ENCODE measurements at regions not wholly inside any gene's neighbourhood (a gene's known extent, or its start where the extent isn't known, plus 50 kb on each side); places are given as distances from the start of the nearest gene placed in this dataset.

DNA sequence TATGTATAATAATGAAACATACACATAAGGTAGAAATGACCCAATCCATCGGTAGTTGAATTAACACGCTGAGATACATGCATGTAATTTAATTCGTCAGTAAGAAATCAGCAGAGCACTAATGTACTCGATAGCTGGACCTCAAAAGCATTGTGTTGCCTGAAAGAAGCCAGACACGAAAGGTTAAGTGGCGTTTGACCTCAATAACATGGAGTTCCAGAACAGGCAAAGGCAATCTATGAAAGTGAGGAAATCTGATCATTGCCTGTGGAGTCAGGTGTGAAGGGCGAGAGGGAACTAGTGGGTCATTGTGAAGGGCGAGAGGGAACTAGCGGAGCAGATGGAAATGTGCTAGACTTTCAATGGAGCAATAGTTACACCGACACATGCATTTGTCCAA lies 970.4 kb upstream of the TMEM132C start:
- Mint-ChIP-seq H3K27me3 (ENCODE audit: low read depth) (peaks cover 7% of the 10 kb centered on the region), H3K36me3 (peaks cover 64% of the 10 kb centered on the region), H3K4me1 (no peaks in the 10 kb centered on the region), H3K27ac (no peak overlapping the region), H3K4me3 (no peak overlapping the region), H3K9me3 (peaks cover 83% of the 10 kb centered on the region)
- POLR2A ChIA-PET, result no interaction called here
- ATAC-seq (no peak), DNase-seq (ENCODE audit: low spot score) (no peak)
- TF ChIP-seq, protein P1, sequence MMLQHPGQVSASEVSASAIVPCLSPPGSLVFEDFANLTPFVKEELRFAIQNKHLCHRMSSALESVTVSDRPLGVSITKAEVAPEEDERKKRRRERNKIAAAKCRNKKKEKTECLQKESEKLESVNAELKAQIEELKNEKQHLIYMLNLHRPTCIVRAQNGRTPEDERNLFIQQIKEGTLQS (CRISPR knock-in tag; conservative IDR thresholded peaks at IDR 0.05), result no peak
- TF ChIP-seq ZNF317 (CRISPR knock-in tag; IDR thresholded peaks at IDR 0.05; ENCODE audit: borderline replicate concordance, low read depth) (no peak), TP53 (CRISPR knock-in tag; IDR thresholded peaks at IDR 0.05) (no peak), KAT7 (CRISPR knock-in tag; IDR thresholded peaks at IDR 0.05; ENCODE audit: borderline replicate concordance) (no peak), ETV6 (CRISPR knock-in tag; IDR thresholded peaks at IDR 0.05) (no peak), FOXP1 (CRISPR knock-in tag; IDR thresholded peaks at IDR 0.05; ENCODE audit: borderline replicate concordance) (no peak)
- TF ChIP-seq, protein P2, sequence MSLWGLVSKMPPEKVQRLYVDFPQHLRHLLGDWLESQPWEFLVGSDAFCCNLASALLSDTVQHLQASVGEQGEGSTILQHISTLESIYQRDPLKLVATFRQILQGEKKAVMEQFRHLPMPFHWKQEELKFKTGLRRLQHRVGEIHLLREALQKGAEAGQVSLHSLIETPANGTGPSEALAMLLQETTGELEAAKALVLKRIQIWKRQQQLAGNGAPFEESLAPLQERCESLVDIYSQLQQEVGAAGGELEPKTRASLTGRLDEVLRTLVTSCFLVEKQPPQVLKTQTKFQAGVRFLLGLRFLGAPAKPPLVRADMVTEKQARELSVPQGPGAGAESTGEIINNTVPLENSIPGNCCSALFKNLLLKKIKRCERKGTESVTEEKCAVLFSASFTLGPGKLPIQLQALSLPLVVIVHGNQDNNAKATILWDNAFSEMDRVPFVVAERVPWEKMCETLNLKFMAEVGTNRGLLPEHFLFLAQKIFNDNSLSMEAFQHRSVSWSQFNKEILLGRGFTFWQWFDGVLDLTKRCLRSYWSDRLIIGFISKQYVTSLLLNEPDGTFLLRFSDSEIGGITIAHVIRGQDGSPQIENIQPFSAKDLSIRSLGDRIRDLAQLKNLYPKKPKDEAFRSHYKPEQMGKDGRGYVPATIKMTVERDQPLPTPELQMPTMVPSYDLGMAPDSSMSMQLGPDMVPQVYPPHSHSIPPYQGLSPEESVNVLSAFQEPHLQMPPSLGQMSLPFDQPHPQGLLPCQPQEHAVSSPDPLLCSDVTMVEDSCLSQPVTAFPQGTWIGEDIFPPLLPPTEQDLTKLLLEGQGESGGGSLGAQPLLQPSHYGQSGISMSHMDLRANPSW (CRISPR knock-in tag; conservative IDR thresholded peaks at IDR 0.05; ENCODE audit: low read depth), result no peak
- TF ChIP-seq, protein P3, sequence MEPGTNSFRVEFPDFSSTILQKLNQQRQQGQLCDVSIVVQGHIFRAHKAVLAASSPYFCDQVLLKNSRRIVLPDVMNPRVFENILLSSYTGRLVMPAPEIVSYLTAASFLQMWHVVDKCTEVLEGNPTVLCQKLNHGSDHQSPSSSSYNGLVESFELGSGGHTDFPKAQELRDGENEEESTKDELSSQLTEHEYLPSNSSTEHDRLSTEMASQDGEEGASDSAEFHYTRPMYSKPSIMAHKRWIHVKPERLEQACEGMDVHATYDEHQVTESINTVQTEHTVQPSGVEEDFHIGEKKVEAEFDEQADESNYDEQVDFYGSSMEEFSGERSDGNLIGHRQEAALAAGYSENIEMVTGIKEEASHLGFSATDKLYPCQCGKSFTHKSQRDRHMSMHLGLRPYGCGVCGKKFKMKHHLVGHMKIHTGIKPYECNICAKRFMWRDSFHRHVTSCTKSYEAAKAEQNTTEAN (CRISPR knock-in tag; IDR thresholded peaks at IDR 0.05), result no peak
- CTCF ChIA-PET, result no interaction called here

DNA sequence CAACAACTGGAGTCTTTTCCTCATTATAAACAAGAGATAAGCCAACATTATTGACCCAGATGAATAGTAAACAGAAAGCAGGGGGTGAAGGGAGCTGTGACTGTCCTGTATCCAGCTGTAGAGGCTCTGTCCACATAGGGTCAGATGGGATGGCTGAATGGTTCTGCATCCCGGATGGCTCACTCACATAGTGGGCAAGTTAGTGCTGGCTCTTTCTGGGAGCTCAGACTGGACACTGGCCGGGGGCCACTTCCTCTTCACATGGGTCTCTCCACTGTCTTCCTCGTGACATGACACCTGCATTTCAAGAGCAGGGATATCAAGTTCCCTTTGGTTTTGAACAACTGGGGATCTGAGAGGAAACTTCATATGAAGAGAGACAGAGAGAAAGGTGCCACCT lies 969.6 kb upstream of the TMEM132C start:
- Mint-ChIP-seq H3K36me3 (peaks cover 64% of the 10 kb centered on the region), H3K27me3 (ENCODE audit: low read depth) (peaks cover 7% of the 10 kb centered on the region), H3K4me3 (no peak overlapping the region), H3K9me3 (peaks cover 78% of the 10 kb centered on the region), H3K4me1 (no peaks in the 10 kb centered on the region), H3K27ac (no peak overlapping the region)
- ATAC-seq, result no peak
- DNase-seq (ENCODE audit: low spot score), result no peak
- ChIA-PET POLR2A (no interaction called here), CTCF (no interaction called here)
- TF ChIP-seq OVOL2 (CRISPR knock-in tag; IDR thresholded peaks at IDR 0.05; ENCODE audit: borderline replicate concordance), result no peak
- TF ChIP-seq, protein P4, sequence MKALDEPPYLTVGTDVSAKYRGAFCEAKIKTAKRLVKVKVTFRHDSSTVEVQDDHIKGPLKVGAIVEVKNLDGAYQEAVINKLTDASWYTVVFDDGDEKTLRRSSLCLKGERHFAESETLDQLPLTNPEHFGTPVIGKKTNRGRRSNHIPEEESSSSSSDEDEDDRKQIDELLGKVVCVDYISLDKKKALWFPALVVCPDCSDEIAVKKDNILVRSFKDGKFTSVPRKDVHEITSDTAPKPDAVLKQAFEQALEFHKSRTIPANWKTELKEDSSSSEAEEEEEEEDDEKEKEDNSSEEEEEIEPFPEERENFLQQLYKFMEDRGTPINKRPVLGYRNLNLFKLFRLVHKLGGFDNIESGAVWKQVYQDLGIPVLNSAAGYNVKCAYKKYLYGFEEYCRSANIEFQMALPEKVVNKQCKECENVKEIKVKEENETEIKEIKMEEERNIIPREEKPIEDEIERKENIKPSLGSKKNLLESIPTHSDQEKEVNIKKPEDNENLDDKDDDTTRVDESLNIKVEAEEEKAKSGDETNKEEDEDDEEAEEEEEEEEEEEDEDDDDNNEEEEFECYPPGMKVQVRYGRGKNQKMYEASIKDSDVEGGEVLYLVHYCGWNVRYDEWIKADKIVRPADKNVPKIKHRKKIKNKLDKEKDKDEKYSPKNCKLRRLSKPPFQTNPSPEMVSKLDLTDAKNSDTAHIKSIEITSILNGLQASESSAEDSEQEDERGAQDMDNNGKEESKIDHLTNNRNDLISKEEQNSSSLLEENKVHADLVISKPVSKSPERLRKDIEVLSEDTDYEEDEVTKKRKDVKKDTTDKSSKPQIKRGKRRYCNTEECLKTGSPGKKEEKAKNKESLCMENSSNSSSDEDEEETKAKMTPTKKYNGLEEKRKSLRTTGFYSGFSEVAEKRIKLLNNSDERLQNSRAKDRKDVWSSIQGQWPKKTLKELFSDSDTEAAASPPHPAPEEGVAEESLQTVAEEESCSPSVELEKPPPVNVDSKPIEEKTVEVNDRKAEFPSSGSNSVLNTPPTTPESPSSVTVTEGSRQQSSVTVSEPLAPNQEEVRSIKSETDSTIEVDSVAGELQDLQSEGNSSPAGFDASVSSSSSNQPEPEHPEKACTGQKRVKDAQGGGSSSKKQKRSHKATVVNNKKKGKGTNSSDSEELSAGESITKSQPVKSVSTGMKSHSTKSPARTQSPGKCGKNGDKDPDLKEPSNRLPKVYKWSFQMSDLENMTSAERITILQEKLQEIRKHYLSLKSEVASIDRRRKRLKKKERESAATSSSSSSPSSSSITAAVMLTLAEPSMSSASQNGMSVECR (CRISPR knock-in tag; IDR thresholded peaks at IDR 0.05; ENCODE audit: borderline replicate concordance), result no peak
- TF ChIP-seq, protein P5, sequence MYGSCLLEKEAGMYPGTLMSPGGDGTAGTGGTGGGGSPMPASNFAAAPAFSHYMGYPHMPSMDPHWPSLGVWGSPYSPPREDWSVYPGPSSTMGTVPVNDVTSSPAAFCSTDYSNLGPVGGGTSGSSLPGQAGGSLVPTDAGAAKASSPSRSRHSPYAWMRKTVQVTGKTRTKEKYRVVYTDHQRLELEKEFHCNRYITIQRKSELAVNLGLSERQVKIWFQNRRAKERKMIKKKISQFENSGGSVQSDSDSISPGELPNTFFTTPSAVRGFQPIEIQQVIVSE (CRISPR knock-in tag; IDR thresholded peaks at IDR 0.05; ENCODE audit: borderline replicate concordance), result no peak
- TF ChIP-seq, protein P1 (CRISPR knock-in tag; conservative IDR thresholded peaks at IDR 0.05), result no peak

DNA sequence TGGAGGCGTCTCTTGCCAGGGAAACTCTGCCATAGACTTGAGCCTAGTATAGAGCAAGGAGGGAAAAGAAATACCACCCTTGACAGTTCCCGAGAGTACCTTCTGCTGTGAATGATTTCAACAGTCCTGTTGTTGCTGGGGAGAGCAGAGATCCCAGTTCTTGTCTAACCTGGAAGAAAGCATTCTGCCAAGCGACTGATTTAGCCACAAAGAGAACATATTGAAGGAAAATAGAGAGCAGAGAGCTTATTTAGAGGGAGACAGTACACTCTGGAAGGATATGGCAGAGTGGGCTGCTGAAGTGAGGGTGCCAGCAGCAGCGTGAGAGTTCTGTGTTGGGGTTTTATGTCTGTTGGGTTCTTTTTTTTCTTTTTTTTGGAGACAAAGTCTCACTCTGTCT lies 966.9 kb upstream of the TMEM132C start:
- H3K36me3 Mint-ChIP-seq, result peaks cover 66% of the 10 kb centered on the region
- no peak for DNase-seq (ENCODE audit: low spot score)
- H3K4me3 Mint-ChIP-seq, result no peak overlapping the region
- H3K27ac Mint-ChIP-seq, result no peak overlapping the region
- ATAC-seq, result no peak
- TF ChIP-seq OVOL2 (CRISPR knock-in tag; IDR thresholded peaks at IDR 0.05; ENCODE audit: borderline replicate concordance), result no peak
- TF ChIP-seq TP53 (CRISPR knock-in tag; IDR thresholded peaks at IDR 0.05), result no peak
- TF ChIP-seq ZNF671 (CRISPR knock-in tag; IDR thresholded peaks at IDR 0.05), result no peak
- TF ChIP-seq NR3C1 (CRISPR knock-in tag; conservative IDR thresholded peaks at IDR 0.05; ENCODE audit: low read depth), result no peak
- TF ChIP-seq FOXP1 (CRISPR knock-in tag; IDR thresholded peaks at IDR 0.05; ENCODE audit: borderline replicate concordance), result no peak
- TF ChIP-seq, protein P6, sequence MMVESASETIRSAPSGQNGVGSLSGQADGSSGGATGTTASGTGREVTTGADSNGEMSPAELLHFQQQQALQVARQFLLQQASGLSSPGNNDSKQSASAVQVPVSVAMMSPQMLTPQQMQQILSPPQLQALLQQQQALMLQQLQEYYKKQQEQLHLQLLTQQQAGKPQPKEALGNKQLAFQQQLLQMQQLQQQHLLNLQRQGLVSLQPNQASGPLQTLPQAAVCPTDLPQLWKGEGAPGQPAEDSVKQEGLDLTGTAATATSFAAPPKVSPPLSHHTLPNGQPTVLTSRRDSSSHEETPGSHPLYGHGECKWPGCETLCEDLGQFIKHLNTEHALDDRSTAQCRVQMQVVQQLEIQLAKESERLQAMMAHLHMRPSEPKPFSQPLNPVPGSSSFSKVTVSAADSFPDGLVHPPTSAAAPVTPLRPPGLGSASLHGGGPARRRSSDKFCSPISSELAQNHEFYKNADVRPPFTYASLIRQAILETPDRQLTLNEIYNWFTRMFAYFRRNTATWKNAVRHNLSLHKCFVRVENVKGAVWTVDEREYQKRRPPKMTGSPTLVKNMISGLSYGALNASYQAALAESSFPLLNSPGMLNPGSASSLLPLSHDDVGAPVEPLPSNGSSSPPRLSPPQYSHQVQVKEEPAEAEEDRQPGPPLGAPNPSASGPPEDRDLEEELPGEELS (CRISPR knock-in tag; IDR thresholded peaks at IDR 0.05), result no peak
- no peak for TF ChIP-seq TEAD1 (CRISPR knock-in tag; IDR thresholded peaks at IDR 0.05)
- no peak for TF ChIP-seq ZBTB21 (CRISPR knock-in tag; IDR thresholded peaks at IDR 0.05; ENCODE audit: borderline replicate concordance)
- POLR2A ChIA-PET, result no interaction called here
- peaks cover 11% of the 10 kb centered on the region for H3K27me3 Mint-ChIP-seq (ENCODE audit: low read depth)
- CTCF ChIA-PET, result no interaction called here
- H3K4me1 Mint-ChIP-seq, result no peaks in the 10 kb centered on the region
- H3K9me3 Mint-ChIP-seq, result peaks cover 84% of the 10 kb centered on the region
